Right renal pelvis (tissue), 4 donors: ENCODE measurements at regions not wholly inside any gene's neighbourhood (a gene's known extent, or its start where the extent isn't known, plus 50 kb on each side); places are given as distances from the start of the nearest gene placed in this dataset.

Experiments
- DNase-seq, 4 donors: peaks; one replicate each; pipeline ENCODE4 v3.0.0-alpha.2; 2013; ENCODE audit warnings: low read depth in 4 of 4, low spot score in 3 of 4, missing footprints in 1 of 4

DNA sequence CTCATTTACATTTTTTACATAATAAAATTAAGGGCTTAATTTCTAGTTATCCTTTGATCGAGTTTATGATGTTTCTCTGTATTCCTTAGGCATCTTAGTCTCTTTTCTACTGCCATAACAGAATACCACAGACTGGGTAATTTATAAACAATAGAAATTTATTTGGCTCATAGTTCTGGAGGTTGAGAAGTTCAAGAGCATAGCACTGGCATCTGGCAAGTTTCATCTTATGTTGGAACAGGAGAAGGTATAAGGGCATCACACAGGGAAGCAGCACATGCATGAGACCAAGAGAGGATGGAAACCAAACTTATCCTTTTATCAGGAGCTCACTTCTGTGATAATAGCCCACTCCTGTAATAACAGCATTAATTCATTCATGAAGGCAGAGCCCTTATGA, 284.9 kb upstream of the COX7C start:
- DNase-seq, result no peak

- DNase-seq, result no peak
Observed at GRCh38 chr5:86337667-86338460, 279.9 kb upstream of the COX7C start.

GRCh38 chr5:86354664-86355063, 263.1 kb upstream of the COX7C start:
- no peak for DNase-seq

GRCh38 chr5:86360801-86361200, 256.9 kb upstream of the COX7C start:
- no peak for DNase-seq

- no peak for DNase-seq
Observed at GRCh38 chr5:86371061-86371460, 246.7 kb upstream of the COX7C start.

- no peak for DNase-seq
Observed at GRCh38 chr5:86374611-86375010, 243.1 kb upstream of the COX7C start.

- no peak for DNase-seq
Observed at GRCh38 chr5:86376214-86376613, 241.5 kb upstream of the COX7C start.

DNA sequence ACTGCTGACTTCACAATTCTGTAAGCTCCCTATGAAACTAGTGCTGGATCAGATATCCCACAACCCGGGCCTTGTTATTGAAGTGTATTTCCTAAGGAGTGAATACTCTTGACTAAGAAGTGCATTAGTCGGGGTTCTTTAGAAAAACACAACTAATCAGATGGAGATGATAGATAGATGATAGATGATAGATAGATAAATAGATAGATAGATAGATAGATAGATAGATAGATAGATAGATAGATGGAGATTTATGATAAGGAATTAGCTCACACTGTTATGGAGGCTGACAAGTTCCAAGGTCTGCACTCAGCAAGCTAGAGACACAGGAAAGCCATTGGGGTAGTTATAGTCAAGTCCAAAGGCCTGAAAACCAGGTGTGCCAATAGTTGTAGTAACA, 214.6 kb upstream of the COX7C start:
- no peak for DNase-seq

DNA sequence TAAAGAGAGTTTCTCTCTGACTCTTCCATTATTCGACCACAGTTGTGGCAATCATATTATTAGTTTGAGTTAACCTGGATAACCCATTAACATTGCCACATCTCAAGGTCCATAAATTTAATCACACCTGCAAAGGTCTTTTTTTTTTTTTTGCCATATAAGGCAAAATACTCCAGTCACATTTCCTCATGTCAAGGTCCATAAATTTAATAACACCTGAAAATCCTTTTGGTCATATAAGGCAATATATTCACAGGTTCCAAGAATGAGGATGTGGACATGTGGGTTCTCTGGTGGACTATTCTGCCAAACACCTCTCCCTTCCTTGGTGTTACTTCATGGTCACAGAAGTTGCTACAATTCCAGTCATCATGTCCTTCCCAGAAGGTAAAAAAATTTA, 213.5 kb upstream of the COX7C start:
- no peak for DNase-seq

DNA sequence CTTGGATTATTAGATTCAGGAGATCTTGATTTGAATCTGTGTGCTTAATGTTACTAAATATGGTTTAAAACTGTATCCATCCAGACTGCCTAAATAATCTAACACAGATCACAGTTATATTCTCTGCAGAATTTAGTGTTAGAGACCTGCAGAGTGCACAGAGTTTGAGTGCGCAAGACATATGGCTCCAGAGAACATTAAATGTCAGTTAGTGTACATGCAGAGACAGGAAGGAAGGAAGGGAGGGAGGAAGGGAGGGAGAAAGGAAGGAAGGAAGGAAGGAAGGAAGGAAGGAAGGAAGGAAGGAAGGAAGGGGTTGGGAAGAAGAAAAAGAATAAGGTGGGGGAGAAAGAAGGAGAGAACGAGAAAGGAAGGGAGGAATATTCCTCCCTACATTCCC, 210.0 kb upstream of the COX7C start:
- no peak for DNase-seq

DNA sequence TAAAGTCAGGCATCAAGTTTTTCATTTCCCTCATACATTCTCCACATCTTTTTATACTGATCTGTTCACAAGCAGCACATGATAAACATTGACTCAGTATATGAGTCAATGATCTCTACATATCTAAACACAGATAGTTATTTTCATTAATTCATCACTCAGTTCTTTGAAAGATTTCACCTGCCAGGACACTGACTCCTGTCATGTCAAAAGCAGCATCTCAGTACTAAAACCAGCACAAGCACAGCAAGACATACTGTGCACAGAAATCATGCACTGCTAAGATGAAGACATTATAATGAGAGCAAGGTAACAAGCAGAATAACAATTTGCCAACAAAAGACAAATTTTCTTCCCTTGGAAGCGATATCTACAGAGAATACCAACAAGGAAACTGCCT, 206.1 kb upstream of the COX7C start:
- no peak for DNase-seq

- no peak for DNase-seq
Observed at GRCh38 chr5:86427158-86427557, 190.6 kb upstream of the COX7C start.

- DNase-seq, result no peak
Observed at GRCh38 chr5:86439593-86440110, 178.1 kb upstream of the COX7C start.

GRCh38 chr5:86442036-86442745, 175.6 kb upstream of the COX7C start:
- no peak for DNase-seq

- DNase-seq, result no peak
Observed at GRCh38 chr5:86447362-86447761, 170.4 kb upstream of the COX7C start.

- no peak for DNase-seq
Observed at GRCh38 chr5:86452251-86452650, 165.5 kb upstream of the COX7C start.

DNA sequence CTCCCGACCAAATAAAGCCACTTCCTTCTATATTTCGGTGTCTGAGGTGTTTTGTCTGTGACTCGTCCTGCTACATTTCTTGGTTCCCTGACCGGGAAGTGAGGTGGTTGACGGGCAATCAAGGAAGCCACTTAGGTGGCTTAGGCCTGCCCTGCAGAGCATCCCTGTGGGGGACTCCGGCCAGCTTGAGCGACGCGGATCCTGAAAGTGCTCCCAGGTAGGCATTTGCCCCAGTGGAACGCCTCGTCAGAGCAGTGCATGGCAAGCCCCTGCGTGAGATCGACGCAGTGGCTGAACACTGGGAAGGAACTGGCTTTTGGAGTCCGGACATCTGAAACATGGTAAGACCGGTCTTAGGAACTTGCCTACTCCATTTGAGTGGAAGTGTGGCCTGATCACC, 157.2 kb upstream of the COX7C start:
- DNase-seq, result no peak

DNA sequence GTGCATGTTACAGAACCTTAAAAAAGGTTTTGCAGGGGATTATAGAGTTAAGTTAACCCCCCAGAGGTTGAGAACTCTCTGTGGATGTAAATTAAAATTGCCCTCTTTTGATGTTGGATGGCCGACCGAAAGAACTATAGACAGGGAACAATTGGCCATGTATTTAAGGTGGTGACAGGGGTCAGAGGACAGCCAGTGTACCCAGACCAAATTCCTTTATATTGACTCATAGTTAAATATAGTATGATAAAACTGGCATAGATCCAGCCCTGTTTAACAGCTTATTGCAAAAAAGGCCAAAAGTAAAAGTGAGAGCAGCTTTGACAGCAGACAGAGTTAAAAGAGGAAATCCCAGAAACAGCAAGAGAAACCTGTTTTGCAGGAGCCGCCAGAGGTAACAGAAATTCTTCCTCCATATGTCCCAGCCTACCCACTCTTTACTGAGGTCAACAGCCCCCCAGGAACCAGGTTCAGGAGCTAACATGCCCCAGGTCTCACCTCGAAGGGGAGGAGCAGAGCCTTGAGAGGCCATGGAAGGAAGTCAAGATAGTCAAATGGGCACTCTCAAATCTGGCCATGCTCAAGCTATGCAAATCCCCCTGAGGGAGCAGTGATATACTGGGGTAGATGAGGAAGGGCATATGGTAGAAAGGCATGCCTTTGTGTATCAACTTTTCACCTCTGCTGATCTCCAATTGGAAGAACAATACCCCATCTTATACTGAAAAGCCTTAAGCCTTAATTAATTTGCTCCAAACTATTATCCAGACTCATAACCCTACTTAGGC, 156.4 kb upstream of the COX7C start:
- DNase-seq, result peak; percentile 2 to 22 (median 10)

DNA sequence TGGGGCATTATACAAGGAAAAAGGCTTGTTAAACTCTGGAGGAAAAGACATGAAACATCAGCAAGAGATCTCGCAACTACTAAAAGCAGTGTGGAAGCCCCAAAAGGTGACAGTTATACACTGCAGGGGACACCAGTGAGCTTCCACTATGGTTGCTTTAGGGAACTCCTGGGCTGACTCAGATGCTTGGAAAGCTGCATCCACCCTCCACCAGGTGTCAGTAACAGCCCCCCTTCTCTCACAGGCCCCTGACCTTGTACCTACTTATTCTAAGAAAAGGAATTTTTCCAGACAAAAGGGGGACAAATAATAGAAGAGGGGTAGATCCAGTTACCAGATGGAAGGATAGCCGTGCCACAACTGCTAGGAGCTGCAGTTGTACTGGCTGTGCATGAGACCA, 154.4 kb upstream of the COX7C start:
- DNase-seq, result no peak

GRCh38 chr5:86465052-86465838, 152.5 kb upstream of the COX7C start:
- DNase-seq, result no peak
